Panc1 (cell line): ENCODE measurements at regions not wholly inside any gene's neighbourhood (a gene's known extent, or its start where the extent isn't known, plus 50 kb on each side); places are given as distances from the start of the nearest gene placed in this dataset.

ENCODE experiments used
- CTCF ChIP-seq: fragments of 450-650 bp; IDR thresholded peaks from 2 replicates; pipeline ENCODE4 v1.5.1; 2017; ENCODE audit warnings: mild to moderate bottlenecking
- REST ChIP-seq, 2 experiments: IDR thresholded peaks; 2 replicates each; pipeline ENCODE4 v1.6.1; 2011 to 2012; ENCODE audit warnings: low read depth in 2 of 2, control low read depth in 1 of 2, low read length in 1 of 2, mild to moderate bottlenecking in 1 of 2, moderate library complexity in 1 of 2; ENCODE audit not compliant: insufficient read depth in 1 of 2
- SIN3A ChIP-seq: IDR thresholded peaks from 2 replicates; pipeline ENCODE4 v1.6.1; 2012; ENCODE audit warnings: low read depth, mild to moderate bottlenecking, low read length, moderate library complexity, borderline replicate concordance; ENCODE audit not compliant: insufficient read depth
- TCF7L2 ChIP-seq: IDR thresholded peaks from 2 replicates; pipeline ENCODE4 v1.6.1; 2011; ENCODE audit warnings: mild to moderate bottlenecking, low read depth, low read length, inconsistent platforms

- TF ChIP-seq CTCF, result no peak
- no peak for TF ChIP-seq REST (IDR thresholded peaks at IDR 0.05; ENCODE audit: insufficient read depth in 1 of 2, low read depth in 2 of 2, low read length in 1 of 2)
- no peak for TF ChIP-seq TCF7L2
- TF ChIP-seq SIN3A, result no peak
These were observed 121.4 kb downstream of the KLF13 start for GRCh38 chr15:31447931-31448634.
